Naive thymus-derived CD8-positive, alpha-beta T cell (primary cell): ENCODE measurements at regions not wholly inside any gene's neighbourhood (a gene's known extent, or its start where the extent isn't known, plus 50 kb on each side); places are given as distances from the start of the nearest gene placed in this dataset.

ENCODE experiments used
- ATAC-seq, 2 donors: fragments of 150-1000 bp; cut with Tn5 transposase in 1 of 2; sonication (Bioruptor Pico), chemical (Tn5 transposase) in 1 of 2; 1 replicate in 1 of 2; 2 replicates in 1 of 2; pipeline ENCODE4 v1.10.0; 2021; ENCODE audit warnings: mild to moderate bottlenecking in 2 of 2, moderate library complexity in 2 of 2
- POLR2A ChIA-PET: fragments of 350-600 bp; sonication (Branson Sonifier 250); formaldehyde crosslinking; loops from one replicate; lab custom pipeline; 2021; ENCODE audit warnings: antibody characterized with exemption; lab: Charles Lee
- DNase-seq, 10 donors: peaks; one replicate each; pipeline versions ENCODE4 v3.0.0 to v3.0.0-alpha.2; 2020 to 2022
- H3K27ac Mint-ChIP-seq, 10 donors: one replicate each; pipeline ENCODE4 v1.8.0; 2020 to 2022; ENCODE audit warnings: mild to moderate bottlenecking in 10 of 10, mixed read lengths in 10 of 10, moderate library complexity in 4 of 10, inconsistent platforms in 1 of 10
- H3K27me3 Mint-ChIP-seq, 5 donors: one replicate each; pipeline ENCODE4 v1.8.0; 2021 to 2022; ENCODE audit warnings: mixed read lengths in 5 of 5
- H3K36me3 Mint-ChIP-seq, 3 donors: one replicate each; pipeline ENCODE4 v1.8.0; 2020 to 2022; ENCODE audit warnings: mixed read lengths in 3 of 3, mild to moderate bottlenecking in 2 of 3, inconsistent platforms in 1 of 3
- H3K4me1 Mint-ChIP-seq, 4 donors: one replicate each; pipeline ENCODE4 v1.8.0; 2021 to 2022; ENCODE audit warnings: mixed read lengths in 4 of 4
- H3K4me3 Mint-ChIP-seq, 10 donors: one replicate each; pipeline ENCODE4 v1.8.0; 2020 to 2022; ENCODE audit warnings: mild to moderate bottlenecking in 10 of 10, mixed read lengths in 10 of 10, moderate library complexity in 6 of 10, inconsistent platforms in 1 of 10
- H3K9me3 Mint-ChIP-seq, 9 donors: one replicate each; pipeline ENCODE4 v1.8.0; 2020 to 2022; ENCODE audit warnings: mixed read lengths in 9 of 9, mild to moderate bottlenecking in 3 of 9, inconsistent platforms in 1 of 9, moderate library complexity in 1 of 9

GRCh38 chr19:30313353-30313750 lies 58.8 kb upstream of the ZNF536 start:
- Mint-ChIP-seq H3K27me3 (peaks cover 0 to 4% (median 0%) of the 10 kb centered on the region in 5 donors), H3K4me1 (no peaks in the 10 kb centered on the region), H3K27ac (no peak overlapping the region), H3K4me3 (no peak overlapping the region), H3K36me3 (no peaks in the 10 kb centered on the region), H3K9me3 (peaks cover 0 to 14% (median 5%) of the 10 kb centered on the region in 9 donors)
- no peak for ATAC-seq
- POLR2A ChIA-PET = no interaction called here
- DNase-seq = no peak

- Mint-ChIP-seq H3K27ac (no peak overlapping the region), H3K4me3 (no peak overlapping the region), H3K27me3 (peaks cover 0 to 4% (median 0%) of the 10 kb centered on the region in 5 donors), H3K36me3 (no peaks in the 10 kb centered on the region), H3K4me1 (no peaks in the 10 kb centered on the region), H3K9me3 (peaks cover 0 to 14% (median 5%) of the 10 kb centered on the region in 9 donors)
- POLR2A ChIA-PET = no interaction called here
- no peak for ATAC-seq
- DNase-seq = no peak
Measured at GRCh38 chr19:30314056-30314804, 58.0 kb upstream of the ZNF536 start.

GRCh38 chr19:30314805-30315155 lies 57.4 kb upstream of the ZNF536 start:
- H3K36me3 Mint-ChIP-seq = no peaks in the 10 kb centered on the region
- no peak for DNase-seq
- peaks cover 0 to 14% (median 5%) of the 10 kb centered on the region in 9 donors for H3K9me3 Mint-ChIP-seq
- H3K27me3 Mint-ChIP-seq = peaks cover 0 to 4% (median 0%) of the 10 kb centered on the region in 5 donors
- no peaks in the 10 kb centered on the region for H3K4me1 Mint-ChIP-seq
- H3K27ac Mint-ChIP-seq = no peak overlapping the region
- POLR2A ChIA-PET = no interaction called here
- no peak overlapping the region for H3K4me3 Mint-ChIP-seq
- ATAC-seq = no peak

- POLR2A ChIA-PET = no interaction called here
- Mint-ChIP-seq H3K27ac (no peak overlapping the region), H3K27me3 (peaks cover 0 to 4% (median 0%) of the 10 kb centered on the region in 5 donors), H3K36me3 (no peaks in the 10 kb centered on the region), H3K4me1 (no peaks in the 10 kb centered on the region), H3K9me3 (peaks cover 0 to 14% (median 5%) of the 10 kb centered on the region in 9 donors), H3K4me3 (no peak overlapping the region)
- no peak for DNase-seq
- ATAC-seq = no peak
Measured at GRCh38 chr19:30315159-30315558, 57.0 kb upstream of the ZNF536 start.

- Mint-ChIP-seq H3K4me3 (no peak overlapping the region), H3K27me3 (peaks cover 0 to 4% (median 0%) of the 10 kb centered on the region in 5 donors), H3K27ac (no peak overlapping the region), H3K9me3 (peaks cover 0 to 14% (median 5%) of the 10 kb centered on the region in 9 donors), H3K4me1 (no peaks in the 10 kb centered on the region), H3K36me3 (no peaks in the 10 kb centered on the region)
- DNase-seq = no peak
- no peak for ATAC-seq
- POLR2A ChIA-PET = no interaction called here
Measured at GRCh38 chr19:30316000-30316491, 56.1 kb upstream of the ZNF536 start.

- H3K36me3 Mint-ChIP-seq = no peaks in the 10 kb centered on the region
- H3K27ac Mint-ChIP-seq = no peak overlapping the region
- peaks cover 0 to 4% (median 0%) of the 10 kb centered on the region in 5 donors for H3K27me3 Mint-ChIP-seq
- DNase-seq (no peak), ATAC-seq (no peak)
- H3K4me1 Mint-ChIP-seq = no peaks in the 10 kb centered on the region
- POLR2A ChIA-PET = no interaction called here
- no peak overlapping the region for H3K4me3 Mint-ChIP-seq
- peaks cover 0 to 14% (median 5%) of the 10 kb centered on the region in 9 donors for H3K9me3 Mint-ChIP-seq
Measured at GRCh38 chr19:30316560-30317106, 55.6 kb upstream of the ZNF536 start.

GRCh38 chr19:30317403-30317802 lies 54.8 kb upstream of the ZNF536 start:
- H3K9me3 Mint-ChIP-seq = peaks cover 0 to 14% (median 5%) of the 10 kb centered on the region in 9 donors
- H3K36me3 Mint-ChIP-seq = no peaks in the 10 kb centered on the region
- no peak overlapping the region for H3K4me3 Mint-ChIP-seq
- POLR2A ChIA-PET = no interaction called here
- ATAC-seq (no peak), DNase-seq (no peak)
- H3K27ac Mint-ChIP-seq = no peak overlapping the region
- H3K27me3 Mint-ChIP-seq = peaks cover 0 to 5% (median 2%) of the 10 kb centered on the region in 5 donors
- H3K4me1 Mint-ChIP-seq = no peaks in the 10 kb centered on the region

GRCh38 chr19:30318261-30318660 lies 53.9 kb upstream of the ZNF536 start:
- ATAC-seq (no peak), DNase-seq (no peak)
- peaks cover 0 to 21% (median 5%) of the 10 kb centered on the region in 9 donors for H3K9me3 Mint-ChIP-seq
- H3K27ac Mint-ChIP-seq = no peak overlapping the region
- H3K4me3 Mint-ChIP-seq = no peak overlapping the region
- H3K36me3 Mint-ChIP-seq = no peaks in the 10 kb centered on the region
- POLR2A ChIA-PET = no interaction called here
- no peaks in the 10 kb centered on the region for H3K4me1 Mint-ChIP-seq
- peaks cover 0 to 11% (median 5%) of the 10 kb centered on the region in 5 donors for H3K27me3 Mint-ChIP-seq

DNA sequence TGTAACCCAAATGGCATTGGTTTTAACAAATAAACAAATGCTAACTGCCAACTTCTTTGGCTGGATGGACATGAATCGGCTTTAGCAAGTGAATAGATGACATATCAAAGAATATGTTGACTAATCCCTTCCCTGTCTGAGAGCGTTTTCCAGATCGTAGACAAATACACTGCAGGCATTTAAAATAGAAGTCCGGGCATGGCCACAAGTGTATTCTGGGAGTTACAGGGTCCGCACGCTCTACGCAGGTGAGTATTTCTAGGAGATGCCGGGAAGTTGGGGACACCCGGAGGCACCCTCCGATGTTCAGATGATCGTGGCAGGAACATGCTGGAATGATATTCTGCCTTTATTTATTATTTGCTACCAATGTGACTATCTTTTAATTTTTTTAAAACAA lies 53.2 kb upstream of the ZNF536 start:
- DNase-seq (no peak), ATAC-seq (no peak)
- Mint-ChIP-seq H3K27ac (no peak overlapping the region), H3K27me3 (peaks cover 0 to 11% (median 5%) of the 10 kb centered on the region in 5 donors), H3K36me3 (no peaks in the 10 kb centered on the region), H3K4me3 (no peak overlapping the region), H3K9me3 (peaks cover 0 to 22% (median 5%) of the 10 kb centered on the region in 9 donors), H3K4me1 (no peaks in the 10 kb centered on the region)
- POLR2A ChIA-PET = no interaction called here

GRCh38 chr19:30319411-30319810 lies 52.8 kb upstream of the ZNF536 start:
- Mint-ChIP-seq H3K27ac (no peak overlapping the region), H3K9me3 (peaks cover 0 to 22% (median 5%) of the 10 kb centered on the region in 9 donors), H3K27me3 (peaks cover 0 to 14% (median 8%) of the 10 kb centered on the region in 5 donors), H3K4me1 (no peaks in the 10 kb centered on the region), H3K36me3 (no peaks in the 10 kb centered on the region), H3K4me3 (no peak overlapping the region)
- no peak for DNase-seq
- POLR2A ChIA-PET = no interaction called here
- ATAC-seq = no peak

- H3K27me3 Mint-ChIP-seq = peaks cover 0 to 14% (median 9%) of the 10 kb centered on the region in 5 donors
- ATAC-seq (no peak), DNase-seq (no peak)
- POLR2A ChIA-PET = no interaction called here
- H3K4me1 Mint-ChIP-seq = no peaks in the 10 kb centered on the region
- H3K36me3 Mint-ChIP-seq = no peaks in the 10 kb centered on the region
- H3K4me3 Mint-ChIP-seq = no peak overlapping the region
- no peak overlapping the region for H3K27ac Mint-ChIP-seq
- H3K9me3 Mint-ChIP-seq = peaks cover 0 to 19% (median 5%) of the 10 kb centered on the region in 9 donors
Measured at GRCh38 chr19:30319876-30320275, 52.3 kb upstream of the ZNF536 start.

DNA sequence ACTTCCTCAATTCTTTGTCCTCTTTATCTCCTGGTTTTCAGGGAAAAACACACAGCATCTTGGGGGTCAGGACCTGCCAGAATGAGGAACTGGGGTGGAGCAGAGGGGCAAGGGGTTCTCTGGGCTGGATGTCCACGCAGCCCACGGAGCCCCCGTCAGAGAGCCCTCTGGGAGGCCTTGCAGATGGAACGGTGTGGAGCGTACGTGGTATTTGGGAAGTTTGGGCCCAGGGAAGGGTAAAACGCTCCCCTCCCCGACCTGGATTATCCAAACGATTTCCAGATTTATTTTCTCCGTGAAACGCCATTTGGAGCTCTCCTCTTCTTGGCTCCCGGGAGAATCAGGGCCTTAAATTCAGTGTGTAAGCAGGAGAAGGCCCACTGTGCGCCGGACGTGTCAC lies 51.7 kb upstream of the ZNF536 start:
- POLR2A ChIA-PET = no interaction called here
- ATAC-seq (no peak), DNase-seq (no peak)
- Mint-ChIP-seq H3K36me3 (no peaks in the 10 kb centered on the region), H3K27ac (no peak overlapping the region), H3K9me3 (peaks cover 0 to 14% (median 5%) of the 10 kb centered on the region in 9 donors), H3K27me3 (peaks cover 0 to 14% (median 8%) of the 10 kb centered on the region in 5 donors), H3K4me3 (no peak overlapping the region), H3K4me1 (no peaks in the 10 kb centered on the region)

DNA sequence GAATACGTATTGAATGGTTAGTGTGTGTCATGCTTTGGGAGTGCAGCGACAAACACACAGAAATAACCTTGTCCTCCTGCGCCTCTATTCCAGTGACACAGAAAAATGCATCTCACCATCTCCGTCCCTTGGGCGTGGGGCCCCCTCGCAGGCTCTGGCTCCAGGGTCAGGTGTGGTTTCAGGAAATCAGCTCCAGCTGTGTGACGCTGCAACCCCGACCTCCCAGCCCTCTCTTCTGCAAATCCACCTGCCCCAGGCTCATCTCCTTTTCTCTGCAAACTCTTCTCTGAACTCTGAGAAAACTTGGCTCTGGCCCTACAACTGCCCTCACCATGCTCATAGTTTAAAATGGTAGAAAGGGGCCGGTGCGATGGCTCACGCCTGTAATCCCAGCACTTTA lies 51.3 kb upstream of the ZNF536 start:
- no peak for DNase-seq
- Mint-ChIP-seq H3K9me3 (peaks cover 0 to 13% (median 4%) of the 10 kb centered on the region in 9 donors), H3K4me1 (no peaks in the 10 kb centered on the region), H3K4me3 (no peak overlapping the region), H3K36me3 (no peaks in the 10 kb centered on the region), H3K27ac (no peak overlapping the region), H3K27me3 (peaks cover 0 to 14% (median 8%) of the 10 kb centered on the region in 5 donors)
- POLR2A ChIA-PET = no interaction called here
- no peak for ATAC-seq
